Hematopoietic multipotent progenitor cell treated with erythropoietin and hydrocortisone succinate and interleukin-3 and kit ligand, for 8 days (in vitro differentiated cells): ENCODE measurements at regions not wholly inside any gene's neighbourhood (a gene's known extent, or its start where the extent isn't known, plus 50 kb on each side); places are given as distances from the start of the nearest gene placed in this dataset.

Experiments
- DNase-seq: peaks from one replicate; pipeline ENCODE4 v3.0.0-alpha.2; 2015

DNA sequence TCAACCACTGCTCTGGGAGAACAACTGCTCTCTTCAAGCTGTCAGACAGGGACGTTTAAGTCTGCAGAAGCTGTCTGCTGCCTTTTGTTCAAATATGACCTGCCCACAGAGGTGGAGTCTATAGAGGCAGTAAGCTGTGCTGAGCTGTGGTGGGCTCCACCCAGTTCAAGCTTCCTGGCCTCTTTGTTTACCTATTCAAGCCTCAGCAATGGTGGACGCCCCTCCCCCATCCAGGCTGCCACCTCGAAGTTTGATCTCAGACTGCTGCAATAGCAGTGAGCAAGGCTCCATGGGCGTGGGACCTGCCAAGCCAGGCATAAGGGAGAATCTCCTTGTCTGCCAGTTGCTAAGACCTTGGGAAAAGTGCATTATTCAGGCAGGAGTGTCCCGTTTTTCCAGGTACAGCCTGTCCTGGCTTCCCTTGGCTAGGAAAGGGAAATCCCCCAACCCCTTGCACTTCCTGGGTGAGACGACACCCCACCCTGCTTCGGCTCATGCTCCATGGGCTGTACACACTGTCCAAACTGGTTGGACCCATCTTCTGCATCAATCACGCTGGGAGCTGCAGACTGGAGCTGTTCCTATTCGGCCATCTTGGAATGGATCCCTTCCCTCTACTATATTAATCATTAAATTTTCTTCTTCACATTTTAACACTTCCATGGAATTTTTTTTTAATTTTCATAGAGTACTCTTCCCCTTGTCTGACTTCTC is 167.0 kb upstream of the UBE2E2 start:
- DNase-seq, result no peak

DNA sequence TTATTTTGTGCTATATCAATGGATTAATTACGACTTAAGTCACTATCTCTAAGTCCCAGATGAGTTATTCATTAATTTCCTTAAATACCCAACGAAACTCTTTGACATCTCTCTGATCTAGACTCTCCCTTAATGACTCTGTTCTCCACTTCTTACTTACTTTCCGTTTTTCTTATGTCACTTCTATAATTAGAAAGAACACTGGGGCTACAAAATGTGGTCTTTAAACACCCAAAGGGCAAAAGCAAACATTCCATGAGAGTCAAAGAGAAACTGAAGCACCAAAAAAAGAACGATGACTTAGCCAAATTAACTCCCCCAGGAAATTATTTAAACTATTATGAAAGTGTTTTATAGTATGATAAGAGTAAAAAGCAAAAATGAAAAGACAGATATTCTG is 166.4 kb upstream of the UBE2E2 start:
- DNase-seq, result no peak

DNA sequence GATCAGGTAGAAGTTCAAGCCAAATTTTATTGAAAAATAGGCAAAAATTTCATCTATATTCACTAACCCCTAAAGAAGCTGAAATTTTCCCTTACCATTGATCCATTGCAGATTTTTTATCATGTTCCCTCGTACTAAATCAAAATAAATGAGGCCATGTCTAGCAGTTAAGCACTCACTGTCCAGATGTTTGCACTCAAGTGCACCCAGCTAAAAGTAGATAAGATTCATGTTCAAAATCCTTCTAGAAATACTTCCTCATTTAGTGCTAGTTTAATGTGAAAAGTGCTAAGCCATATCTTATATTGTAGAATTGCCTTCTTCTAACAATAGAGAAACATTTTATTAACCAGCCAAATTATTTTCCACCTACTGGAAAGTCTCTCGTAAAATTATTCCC is 164.7 kb upstream of the UBE2E2 start:
- DNase-seq, result no peak

DNA sequence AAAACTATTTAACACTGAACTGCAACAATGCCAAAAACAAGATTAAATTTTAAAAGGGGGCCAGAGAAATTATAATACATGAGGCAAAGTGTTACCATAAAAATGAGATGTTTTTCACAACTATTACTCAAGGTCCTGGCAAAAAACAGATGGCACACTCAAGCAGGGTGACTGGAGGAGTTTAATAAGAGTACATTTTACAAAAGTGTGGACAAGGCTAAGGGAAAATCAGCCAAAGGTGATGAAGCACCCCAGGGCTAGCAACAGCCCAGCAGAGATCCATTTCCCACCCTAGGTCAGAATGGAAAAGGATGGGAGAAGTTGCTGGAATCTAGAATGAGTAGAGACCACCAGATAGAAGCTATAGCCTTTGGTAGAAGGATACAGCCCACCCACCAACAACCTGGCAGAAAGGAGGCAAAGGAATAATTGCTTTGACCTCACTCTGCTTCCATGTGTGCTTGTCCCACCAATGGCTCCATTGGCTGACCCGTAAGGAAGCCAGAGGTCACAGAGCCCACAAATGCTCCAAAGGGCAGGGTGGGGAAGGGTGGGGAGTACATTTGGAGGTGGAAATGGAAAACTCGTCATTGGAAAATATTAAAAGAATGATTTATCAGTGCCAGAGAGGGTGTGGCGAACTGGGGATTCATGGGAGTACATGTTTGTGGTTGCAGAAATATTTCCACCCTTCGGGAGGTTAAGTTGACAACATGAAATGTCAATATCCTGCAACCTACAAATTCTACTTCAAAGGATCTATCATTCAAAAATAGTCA is 161.0 kb upstream of the UBE2E2 start:
- DNase-seq, result no peak

DNA sequence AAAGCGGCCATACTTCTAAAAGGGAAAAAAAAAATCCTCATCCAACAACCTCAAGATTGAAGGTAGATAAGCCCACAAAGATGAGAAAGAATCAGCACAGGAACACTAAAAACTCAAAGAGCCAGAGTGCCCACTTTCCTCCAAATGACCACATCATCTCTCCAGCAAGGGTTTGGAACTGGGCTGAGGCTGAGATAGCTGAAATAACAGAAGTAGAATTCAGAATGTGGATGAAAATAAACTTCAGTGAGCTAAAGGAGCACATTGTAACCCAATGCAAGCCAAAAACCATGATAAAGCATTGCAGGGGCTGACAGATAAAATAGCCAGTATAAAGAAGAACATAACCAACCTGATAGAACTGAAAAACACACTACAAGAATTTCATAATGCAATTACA is 158.7 kb upstream of the UBE2E2 start:
- no peak for DNase-seq

DNA sequence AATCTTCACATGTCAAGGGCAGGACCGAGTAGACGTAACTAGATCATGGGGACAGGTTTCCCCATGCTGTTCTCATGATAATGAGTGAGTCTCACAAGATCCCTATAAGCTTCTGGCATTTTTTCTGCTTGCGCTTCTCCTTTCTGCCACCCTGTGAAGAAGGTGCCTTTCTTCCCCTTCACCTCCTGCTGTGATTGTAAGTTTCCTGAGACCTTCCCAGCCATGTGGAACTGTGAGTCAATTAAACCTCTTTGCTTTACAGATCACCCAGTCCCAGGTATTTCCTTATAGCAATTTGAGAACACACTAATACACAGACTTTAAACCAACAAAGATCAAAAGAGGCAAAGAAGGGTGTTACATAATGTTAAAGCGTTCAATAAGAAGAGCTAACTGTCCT is 156.6 kb upstream of the UBE2E2 start:
- DNase-seq, result no peak

DNA sequence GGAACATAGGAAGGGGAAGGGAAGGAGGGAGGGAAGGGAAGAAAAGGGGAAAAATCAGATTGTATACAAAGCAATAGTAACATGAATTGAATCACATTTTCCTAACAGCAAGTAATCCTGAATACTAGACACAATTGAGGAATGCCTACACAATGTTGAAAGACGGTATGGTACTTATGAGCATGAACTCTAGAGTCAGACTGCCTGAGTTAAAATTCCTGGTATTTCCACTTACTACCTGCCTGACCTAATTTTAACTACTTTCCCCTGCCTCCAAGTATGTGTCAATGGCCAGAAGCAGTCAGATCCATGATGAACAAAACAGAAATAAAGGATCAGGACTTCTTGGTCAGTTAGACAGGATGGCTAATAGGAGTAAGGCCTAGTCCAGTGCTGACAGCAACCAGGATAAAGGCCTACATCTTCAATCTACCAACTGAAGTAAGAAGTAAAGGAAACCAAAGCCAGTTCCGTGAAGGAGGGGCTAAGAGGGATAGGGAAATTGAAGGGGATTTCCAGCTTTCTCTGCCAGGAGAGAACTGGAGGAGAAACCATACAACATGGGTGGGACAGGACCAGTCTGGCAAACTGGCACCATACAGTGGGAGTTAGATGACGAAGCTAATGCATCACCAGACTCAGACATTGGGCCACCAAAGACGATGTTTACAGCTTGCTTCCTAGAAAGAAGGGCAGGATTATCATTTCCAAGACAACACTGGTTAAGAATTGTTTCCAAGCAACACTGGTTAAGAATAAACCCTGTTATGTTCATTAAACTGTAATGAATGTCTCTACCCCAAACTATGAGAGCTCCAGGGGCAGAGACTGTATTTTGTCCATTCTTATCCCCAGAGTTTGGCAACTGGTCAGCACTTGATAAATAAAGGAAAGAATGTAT is 151.6 kb upstream of the UBE2E2 start:
- no peak for DNase-seq

DNA sequence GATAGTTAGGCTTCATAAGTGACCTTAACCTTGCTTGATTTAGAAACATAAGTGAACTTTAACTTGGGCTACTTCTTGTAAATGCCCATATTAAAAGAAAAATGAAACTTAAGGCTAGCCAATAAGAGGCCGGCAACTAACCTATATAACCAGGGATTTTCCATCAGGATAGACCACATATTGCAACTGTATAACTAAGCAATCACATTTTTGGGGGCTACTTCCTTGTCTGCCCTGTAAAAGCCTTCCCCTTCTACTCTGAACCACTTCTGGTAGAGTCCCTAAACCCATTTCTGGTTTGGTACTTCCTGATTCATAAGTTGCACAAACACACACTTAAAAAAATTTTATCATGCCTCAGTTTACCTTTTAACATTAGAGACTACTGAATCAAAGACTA is 150.9 kb upstream of the UBE2E2 start:
- DNase-seq, result no peak

DNA sequence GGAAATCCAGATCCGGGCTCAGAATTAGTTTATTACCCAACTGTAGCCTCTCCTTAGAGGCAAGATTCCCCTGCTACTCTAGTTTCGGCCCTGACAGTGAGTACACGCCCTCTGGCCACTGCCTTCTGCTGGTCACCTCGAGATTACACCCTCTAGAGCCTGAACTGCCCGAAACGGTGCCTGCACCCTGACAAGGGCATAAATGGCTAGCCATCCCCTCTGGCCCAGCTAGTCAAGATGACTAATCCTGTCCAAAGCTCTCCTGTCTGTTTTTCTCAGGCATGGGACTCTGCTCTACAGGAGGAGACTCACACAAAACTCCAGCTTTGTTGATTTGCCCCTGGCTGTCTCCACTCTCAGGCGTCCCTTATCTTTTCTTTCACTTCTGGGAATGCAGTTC is 150.5 kb upstream of the UBE2E2 start:
- no peak for DNase-seq

DNA sequence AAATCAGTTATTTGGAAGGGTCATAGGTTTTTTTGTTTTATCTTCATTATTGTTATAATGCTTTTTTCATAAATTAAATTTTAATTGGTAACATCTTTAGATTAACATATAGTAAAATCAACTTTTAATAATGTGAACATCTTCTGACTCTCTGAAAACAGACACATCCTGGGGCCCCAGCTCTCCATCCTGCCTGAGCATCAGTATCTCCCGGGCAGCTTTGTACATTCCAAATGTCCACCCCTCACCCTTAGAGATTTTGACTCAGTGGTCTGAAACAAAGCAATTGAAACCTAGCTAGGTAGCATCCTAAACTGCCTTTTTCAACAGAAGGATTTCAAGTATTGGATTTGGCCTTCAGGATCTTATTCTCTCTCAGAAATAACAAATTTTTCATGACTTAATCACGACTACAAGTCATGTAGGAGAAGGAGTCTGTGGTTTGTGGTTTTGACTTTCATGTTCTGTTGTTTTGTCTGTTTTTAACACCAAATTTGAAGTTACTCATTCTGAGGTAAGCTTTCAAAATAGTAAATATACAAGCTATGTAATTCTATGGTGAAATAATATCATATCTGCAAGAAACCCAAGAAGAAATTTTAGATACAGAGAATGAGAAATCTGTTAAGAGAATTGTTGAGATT is 147.3 kb upstream of the UBE2E2 start:
- no peak for DNase-seq

DNA sequence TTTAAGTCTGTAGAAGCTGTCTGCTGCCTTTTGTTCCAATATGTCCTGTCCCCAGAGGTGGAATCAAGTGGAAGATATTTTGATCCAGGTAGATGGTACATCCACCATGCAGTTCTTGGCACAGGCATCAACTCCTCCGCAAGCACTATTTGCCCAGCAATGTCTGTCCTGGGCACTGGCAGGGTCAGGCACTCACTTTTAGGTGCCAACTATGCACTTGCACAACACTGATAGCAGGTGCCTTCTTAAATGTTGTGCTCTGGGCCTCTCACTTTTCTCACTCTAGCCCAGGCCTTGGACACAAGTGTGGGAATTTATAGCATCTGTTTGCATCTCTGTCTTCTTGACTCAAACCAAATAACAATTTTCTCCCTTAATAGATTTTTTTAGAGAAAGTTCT is 140.5 kb upstream of the UBE2E2 start:
- no peak for DNase-seq

DNA sequence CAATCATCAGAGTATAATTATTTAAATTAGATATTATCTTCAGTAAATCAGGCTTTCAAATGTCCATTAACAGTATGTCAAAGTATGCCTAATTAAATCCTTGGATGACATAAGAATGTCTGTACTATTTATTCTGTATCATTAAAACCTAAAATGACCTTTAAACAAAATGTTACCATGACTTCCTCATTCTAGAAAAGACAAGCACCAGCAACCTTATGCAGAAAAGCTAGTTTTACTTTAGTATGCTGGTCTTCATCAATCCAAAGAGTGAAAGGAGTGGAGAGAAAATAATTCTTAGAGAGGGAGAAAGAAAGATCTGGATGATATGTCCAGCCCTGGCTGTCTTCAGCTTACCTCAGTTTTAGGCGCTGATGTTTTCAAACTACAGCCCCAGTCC is 140.1 kb upstream of the UBE2E2 start:
- no peak for DNase-seq

DNA sequence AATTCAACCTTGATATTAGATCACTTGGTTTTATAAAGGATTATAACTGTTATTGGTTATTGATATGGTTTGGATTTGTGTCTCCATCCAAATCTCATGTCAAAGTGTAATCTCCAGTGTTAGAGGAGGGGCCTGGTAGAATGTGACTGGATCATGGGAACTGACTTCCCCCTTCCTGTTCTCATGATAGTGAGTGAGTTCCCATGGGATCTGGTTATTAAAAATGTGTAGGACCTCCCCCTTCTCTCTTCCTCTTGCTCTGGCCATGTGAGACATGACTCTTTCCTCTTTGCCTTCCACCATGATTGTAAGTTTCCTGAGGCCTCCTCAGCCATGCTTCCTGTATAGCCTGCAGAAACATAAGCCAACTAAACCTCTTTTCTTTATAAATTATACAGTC is 136.0 kb upstream of the UBE2E2 start:
- DNase-seq, result no peak

DNA sequence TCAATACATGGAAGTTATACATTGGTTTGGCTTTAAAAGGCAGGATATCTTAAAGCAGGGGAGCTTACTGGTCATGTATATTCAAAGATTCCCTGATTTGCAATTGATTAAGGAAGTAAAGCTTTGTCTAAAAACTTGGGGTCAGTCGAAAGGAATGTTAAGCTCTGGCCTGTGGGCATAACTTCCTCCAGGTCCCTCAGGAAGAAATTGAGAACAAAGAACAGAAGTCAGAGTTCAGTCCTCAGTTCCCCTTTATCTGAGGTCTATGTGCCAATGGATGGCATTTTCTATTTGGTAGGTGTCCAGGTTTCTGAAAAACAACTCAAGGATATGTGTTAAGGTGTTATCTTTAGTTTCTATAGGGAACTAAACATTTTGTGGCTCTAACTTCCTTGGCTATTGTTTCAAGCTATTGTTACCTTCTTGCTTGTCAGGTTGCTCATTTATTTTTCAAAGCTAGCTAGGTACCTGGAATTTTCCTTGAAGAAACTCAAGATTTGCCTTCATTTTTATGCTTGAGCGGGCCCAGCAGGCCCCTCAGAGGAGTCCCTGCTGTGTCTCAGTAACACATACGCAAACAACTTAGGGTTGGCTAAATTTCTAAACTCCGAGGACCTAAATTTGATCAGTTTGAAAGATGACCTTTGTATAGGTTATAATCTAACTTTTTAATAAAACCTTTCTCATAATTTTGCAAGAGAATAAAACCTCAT is 135.0 kb upstream of the UBE2E2 start:
- no peak for DNase-seq

DNA sequence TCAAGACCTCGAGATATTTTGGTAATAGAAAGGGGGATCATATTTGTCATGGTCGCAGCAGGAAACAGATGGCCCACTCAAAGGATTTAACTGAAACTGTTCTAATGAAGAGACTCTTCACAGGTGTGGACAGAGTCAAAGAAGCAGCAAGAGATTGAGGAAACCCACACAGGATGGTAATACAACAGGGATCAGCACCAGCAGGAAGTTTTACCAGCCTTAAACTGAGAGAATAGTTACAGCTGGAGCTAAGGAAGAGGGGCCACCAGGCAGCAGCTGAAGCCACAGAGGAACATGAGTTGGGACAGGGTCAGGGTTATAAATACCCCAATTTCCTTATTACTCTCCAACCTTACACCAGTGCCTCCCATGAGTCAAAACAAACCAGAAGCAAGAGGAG is 131.8 kb upstream of the UBE2E2 start:
- no peak for DNase-seq

DNA sequence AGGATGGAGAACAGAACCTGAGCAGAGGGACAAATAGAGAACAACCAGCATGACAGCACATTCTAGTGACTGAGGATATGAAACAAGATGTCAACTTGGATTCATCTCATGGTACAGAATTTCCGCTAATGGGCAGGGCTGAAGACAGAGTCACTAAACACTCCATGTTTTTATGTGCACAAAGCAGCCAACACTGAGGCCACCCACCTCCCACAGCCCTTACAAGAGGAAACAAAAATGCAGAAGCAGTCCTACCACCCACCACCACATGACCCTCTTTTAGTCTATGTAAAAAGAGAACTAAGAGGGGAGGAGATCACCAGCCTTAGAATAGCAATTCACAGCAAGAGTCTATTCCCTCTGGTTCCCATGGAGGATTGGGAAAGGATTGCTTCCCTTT is 131.4 kb upstream of the UBE2E2 start:
- DNase-seq, result no peak

DNA sequence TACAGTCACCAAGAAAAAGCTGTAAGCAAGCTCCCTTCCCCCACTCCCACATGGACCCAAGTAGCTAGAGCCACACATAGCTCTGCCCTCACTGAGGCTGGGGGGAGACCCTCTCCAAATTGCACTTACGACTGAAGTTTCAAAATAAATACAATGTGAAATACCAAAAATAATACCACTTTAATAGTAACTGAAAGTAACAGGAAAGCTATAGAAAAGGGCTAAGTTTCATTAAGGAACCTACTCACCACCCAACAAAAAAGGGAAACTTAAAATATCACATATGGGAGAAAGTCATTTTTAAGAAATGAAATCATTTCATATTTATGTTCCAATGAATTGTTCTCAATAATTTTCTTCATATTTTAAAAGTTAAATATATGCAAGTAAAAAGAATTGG is 130.4 kb upstream of the UBE2E2 start:
- no peak for DNase-seq

DNA sequence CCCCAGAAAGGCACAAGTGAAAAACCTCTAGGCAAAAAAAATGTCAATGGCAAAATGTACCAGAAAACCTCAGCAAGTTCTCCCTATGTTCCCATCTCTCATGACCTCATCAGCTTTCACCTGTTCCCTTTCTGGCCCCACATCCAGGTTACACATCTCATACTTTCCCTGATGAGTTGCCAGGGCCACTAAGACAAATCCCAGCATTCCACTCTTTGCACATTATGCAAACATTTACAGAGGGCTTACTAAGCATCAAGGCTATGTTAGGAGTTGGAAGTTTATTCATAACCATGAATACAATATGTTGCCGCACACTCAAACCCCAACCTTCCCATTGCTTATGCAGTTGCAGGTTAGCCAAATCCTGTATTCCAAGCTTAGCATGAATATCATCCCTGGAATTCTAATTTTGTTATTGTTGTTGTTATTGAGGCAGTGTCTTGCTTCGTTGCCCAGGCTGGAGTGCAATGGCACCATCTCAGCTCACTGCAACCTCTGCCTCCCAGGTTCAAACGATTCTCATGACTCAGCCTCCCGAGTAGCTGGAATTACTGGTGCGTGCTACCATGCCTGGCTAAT is 129.3 kb upstream of the UBE2E2 start:
- DNase-seq, result no peak

DNA sequence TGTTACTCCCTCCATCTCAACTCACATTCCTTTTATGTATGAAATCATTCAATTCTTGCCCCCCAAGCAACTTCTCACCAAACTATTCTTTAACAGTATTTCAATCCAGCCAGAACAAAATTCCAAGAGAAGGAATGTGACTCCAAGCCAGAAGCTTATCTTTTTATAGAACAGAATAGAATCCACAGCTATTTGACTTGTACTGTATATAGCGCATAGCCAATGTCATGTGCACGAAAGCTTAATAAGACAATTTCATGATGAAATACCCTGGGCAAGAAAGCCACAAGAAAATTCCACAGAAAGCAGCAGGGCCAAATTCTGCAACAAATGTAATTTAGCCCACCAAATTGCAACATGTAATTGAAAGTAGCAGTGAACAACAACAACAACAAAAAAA is 127.6 kb upstream of the UBE2E2 start:
- no peak for DNase-seq

DNA sequence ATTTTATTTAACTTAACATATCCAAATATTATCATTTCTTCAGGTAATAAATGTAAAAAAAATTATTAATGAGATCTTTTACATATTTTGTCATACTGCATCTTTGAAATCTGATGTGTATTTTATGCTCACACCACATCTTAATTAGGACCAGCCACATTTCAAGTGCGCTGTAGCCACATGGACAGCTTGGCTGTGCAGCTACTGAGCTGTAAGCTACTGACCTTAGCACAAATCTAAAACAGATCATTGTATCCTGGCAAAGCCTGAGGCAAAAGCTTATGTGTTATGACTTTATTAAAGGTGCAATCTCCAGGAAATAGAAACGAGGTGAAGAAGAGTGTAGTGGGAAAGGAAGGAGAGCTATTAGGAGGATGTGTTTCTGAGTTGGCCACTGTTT is 126.7 kb upstream of the UBE2E2 start:
- DNase-seq, result no peak

DNA sequence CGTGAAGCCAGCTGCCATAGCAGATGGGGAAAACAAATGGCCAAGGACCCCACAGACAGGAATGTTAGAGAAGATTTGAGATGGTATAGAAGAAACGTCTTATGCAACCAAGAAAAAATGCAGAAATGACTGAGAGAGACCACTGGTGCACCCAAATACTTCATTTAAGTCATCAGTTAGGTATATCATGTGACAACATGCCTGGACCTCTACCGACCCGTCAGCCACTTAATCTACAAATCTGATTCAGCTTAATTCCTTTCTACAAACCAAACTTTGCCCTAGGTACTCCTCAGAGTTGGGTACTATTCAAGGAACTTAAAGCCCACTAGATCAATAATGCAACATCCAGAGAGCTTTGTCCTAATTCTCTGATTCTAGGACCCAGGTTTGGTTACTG is 126.0 kb upstream of the UBE2E2 start:
- no peak for DNase-seq

DNA sequence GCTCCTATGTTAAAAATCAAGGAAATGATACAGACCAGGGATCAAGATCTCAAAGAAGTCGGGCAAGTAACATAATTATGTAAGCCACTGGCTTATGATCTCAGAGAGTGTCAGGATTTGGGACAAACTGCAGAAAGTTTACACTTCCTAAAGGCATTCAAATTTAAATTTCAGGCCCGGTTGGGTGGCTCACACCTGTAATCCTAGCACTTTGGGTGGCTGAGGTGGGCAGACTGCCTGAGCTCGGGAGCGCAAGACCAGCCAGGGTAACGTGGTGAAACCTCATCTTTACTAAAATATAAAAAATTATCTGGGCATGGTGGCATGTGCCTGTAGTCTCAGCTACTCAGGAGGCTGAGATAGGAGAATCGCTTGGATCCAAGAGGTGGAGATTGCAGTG is 124.4 kb upstream of the UBE2E2 start:
- no peak for DNase-seq
